Esophagus muscularis mucosa (tissue), 3 donors: ENCODE measurements at regions not wholly inside any gene's neighbourhood (a gene's known extent, or its start where the extent isn't known, plus 50 kb on each side); places are given as distances from the start of the nearest gene placed in this dataset.

Source experiments
- CTCF ChIP-seq, 3 experiments: fragments of 200-600 bp in 2 of 3; fragments of 450-650 bp in 1 of 3; sonication (generic) in 2 of 3; IDR thresholded peaks; one replicate each; pipeline ENCODE4 v1.5.1; 2017 to 2019; ENCODE audit warnings: antibody characterized with exemption in 3 of 3, mild to moderate bottlenecking in 2 of 3, moderate library complexity in 1 of 3
- POLR2A ChIP-seq: fragments of 450-650 bp; IDR thresholded peaks from one replicate; pipeline ENCODE4 v1.6.1; 2017; ENCODE audit warnings: antibody characterized with exemption, moderate library complexity, mild to moderate bottlenecking, low read depth

- no peak for TF ChIP-seq POLR2A
- no peak for TF ChIP-seq CTCF (IDR thresholded peaks at IDR 0.05)
These were observed 396.5 kb upstream of the MKI67 start for GRCh38 chr10:128522551-128523308.
